ENCODE measurements at regions not wholly inside any gene's neighbourhood (a gene's known extent, or its start where the extent isn't known, plus 50 kb on each side); places are given as distances from the start of the nearest gene placed in this dataset.

- Histone ChIP-seq H3K27ac (ENCODE audit: insufficient read depth in 1 of 2, low read depth in 1 of 2, low read length in 2 of 2, poor library complexity in 1 of 2, severe bottlenecking in 2 of 2) (no peak overlapping the region), H3K36me3 (ENCODE audit: control insufficient read depth in 4 of 4, insufficient read depth in 4 of 4, low read length in 3 of 4) (no peaks in the 10 kb centered on the region), H3K4me1 (ENCODE audit: control extremely low read depth in 1 of 4, control insufficient read depth in 4 of 4, insufficient read depth in 4 of 4, low read length in 3 of 4) (no peaks in the 10 kb centered on the region), H3K27me3 (replicated peaks in 2 of 5; ENCODE audit: control insufficient read depth in 4 of 5, insufficient read depth in 5 of 5, low read length in 4 of 5) (no peaks in the 10 kb centered on the region), H3K9me3 (ENCODE audit: control extremely low read depth in 1 of 5, control insufficient read depth in 4 of 5, insufficient read depth in 2 of 5, low read depth in 1 of 5, low read length in 4 of 5) (no peaks in the 10 kb centered on the region), H3K4me3 (ENCODE audit: control insufficient read depth in 1 of 7, extremely low read depth in 1 of 7, insufficient read depth in 4 of 7, low read depth in 2 of 7, low read length in 6 of 7) (no peak overlapping the region)
- ChIA-PET POLR2A (no interaction called here), CTCF (interaction anchor here (2.1 kb wide), 1 partner anchor 30 kb away, joined by 6 read pairs; no protein-coding TSS in a partner anchor)
- DNase-seq: no peak
- WGBS (ENCODE audit: insufficient coverage): 100% methylated on average over 2 of the region's 3 CpGs
Measured at GRCh38 chr14:65193916-65194590, 91.7 kb upstream of the MAX start.

GRCh38 chr14:65195042-65195719, 92.9 kb upstream of the MAX start:
- no peaks in the 10 kb centered on the region for H3K27me3 ChIP-seq (replicated peaks in 2 of 5; ENCODE audit: control insufficient read depth in 4 of 5, insufficient read depth in 5 of 5, low read length in 4 of 5)
- POLR2A ChIA-PET: no interaction called here
- H3K36me3 ChIP-seq (ENCODE audit: control insufficient read depth in 4 of 4, insufficient read depth in 4 of 4, low read length in 3 of 4): no peaks in the 10 kb centered on the region
- DNase-seq: no peak
- WGBS (ENCODE audit: insufficient coverage): 94% methylated on average over 6 of the region's 9 CpGs
- CTCF ChIA-PET: interaction anchor here (2.1 kb wide), 1 partner anchor 31 kb away, joined by 6 read pairs; no protein-coding TSS in a partner anchor
- no peak overlapping the region for H3K27ac ChIP-seq (ENCODE audit: insufficient read depth in 1 of 2, low read depth in 1 of 2, low read length in 2 of 2, poor library complexity in 1 of 2, severe bottlenecking in 2 of 2)
- no peaks in the 10 kb centered on the region for H3K9me3 ChIP-seq (ENCODE audit: control extremely low read depth in 1 of 5, control insufficient read depth in 4 of 5, insufficient read depth in 2 of 5, low read depth in 1 of 5, low read length in 4 of 5)
- no peak overlapping the region for H3K4me3 ChIP-seq (ENCODE audit: control insufficient read depth in 1 of 7, extremely low read depth in 1 of 7, insufficient read depth in 4 of 7, low read depth in 2 of 7, low read length in 6 of 7)
- H3K4me1 ChIP-seq (ENCODE audit: control extremely low read depth in 1 of 4, control insufficient read depth in 4 of 4, insufficient read depth in 4 of 4, low read length in 3 of 4): no peaks in the 10 kb centered on the region

DNA sequence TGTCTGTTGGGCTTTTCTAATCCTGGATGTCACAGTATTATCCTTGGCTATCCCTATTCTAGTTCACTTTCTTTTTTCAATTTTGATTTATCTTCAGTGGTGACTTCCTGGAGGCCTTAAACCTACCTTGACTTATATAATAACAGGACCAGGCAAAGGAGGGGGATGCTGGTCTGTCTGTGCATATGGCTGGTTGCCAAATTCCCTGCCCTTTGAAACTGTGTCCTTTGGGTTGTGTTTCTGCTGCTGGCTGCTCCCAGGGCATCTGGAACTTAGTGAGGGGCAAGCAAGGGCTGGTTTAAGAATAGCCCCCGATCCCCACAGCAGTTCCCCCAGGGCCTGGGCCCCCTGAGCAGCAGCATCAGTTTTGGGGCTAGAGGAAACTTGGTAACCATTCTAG, 96.0 kb upstream of the MAX start:
- no peak overlapping the region for H3K4me3 ChIP-seq (ENCODE audit: control insufficient read depth in 1 of 7, extremely low read depth in 1 of 7, insufficient read depth in 4 of 7, low read depth in 2 of 7, low read length in 6 of 7)
- ChIA-PET POLR2A (no interaction called here), CTCF (no interaction called here)
- H3K9me3 ChIP-seq (ENCODE audit: control extremely low read depth in 1 of 5, control insufficient read depth in 4 of 5, insufficient read depth in 2 of 5, low read depth in 1 of 5, low read length in 4 of 5): no peaks in the 10 kb centered on the region
- H3K36me3 ChIP-seq (ENCODE audit: control insufficient read depth in 4 of 4, insufficient read depth in 4 of 4, low read length in 3 of 4): no peaks in the 10 kb centered on the region
- no peaks in the 10 kb centered on the region for H3K4me1 ChIP-seq (ENCODE audit: control extremely low read depth in 1 of 4, control insufficient read depth in 4 of 4, insufficient read depth in 4 of 4, low read length in 3 of 4)
- H3K27ac ChIP-seq (ENCODE audit: insufficient read depth in 1 of 2, low read depth in 1 of 2, low read length in 2 of 2, poor library complexity in 1 of 2, severe bottlenecking in 2 of 2): no peak overlapping the region
- no peaks in the 10 kb centered on the region for H3K27me3 ChIP-seq (replicated peaks in 2 of 5; ENCODE audit: control insufficient read depth in 4 of 5, insufficient read depth in 5 of 5, low read length in 4 of 5)
- no peak for DNase-seq
- 90% methylated on average over 1 of the region's 1 CpG for WGBS (ENCODE audit: insufficient coverage)

DNA sequence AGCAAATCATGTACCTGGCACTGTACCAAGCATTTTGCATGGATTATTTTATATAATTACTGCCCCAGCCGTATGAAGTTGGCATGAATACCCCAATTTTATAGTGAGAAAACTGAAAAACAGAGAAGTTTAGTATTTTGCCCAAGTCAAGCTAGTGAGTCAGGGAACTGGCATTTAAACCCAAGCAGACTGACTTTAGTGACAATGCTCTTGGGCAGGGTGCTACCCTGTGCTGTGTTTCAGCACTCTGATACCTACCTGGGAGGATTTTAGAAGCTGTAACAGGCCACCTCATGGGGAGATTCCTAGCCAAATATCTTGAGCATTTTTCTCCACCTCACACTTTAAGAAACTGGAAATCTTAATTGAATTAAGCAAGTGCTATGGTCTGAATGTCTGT, 98.1 kb upstream of the MAX start:
- H3K27me3 ChIP-seq (replicated peaks in 2 of 5; ENCODE audit: control insufficient read depth in 4 of 5, insufficient read depth in 5 of 5, low read length in 4 of 5): no peaks in the 10 kb centered on the region
- no peak overlapping the region for H3K4me3 ChIP-seq (ENCODE audit: control insufficient read depth in 1 of 7, extremely low read depth in 1 of 7, insufficient read depth in 4 of 7, low read depth in 2 of 7, low read length in 6 of 7)
- DNase-seq: no peak
- H3K4me1 ChIP-seq (ENCODE audit: control extremely low read depth in 1 of 4, control insufficient read depth in 4 of 4, insufficient read depth in 4 of 4, low read length in 3 of 4): peaks cover 0 to 8% (median under 1%) of the 10 kb centered on the region in 4 experiments
- ChIA-PET POLR2A (no interaction called here), CTCF (interaction anchor here (1.4 kb wide), 1 partner anchor 30 kb away, joined by 3 read pairs; no protein-coding TSS in a partner anchor)
- no peak overlapping the region for H3K27ac ChIP-seq (ENCODE audit: insufficient read depth in 1 of 2, low read depth in 1 of 2, low read length in 2 of 2, poor library complexity in 1 of 2, severe bottlenecking in 2 of 2)
- H3K36me3 ChIP-seq (ENCODE audit: control insufficient read depth in 4 of 4, insufficient read depth in 4 of 4, low read length in 3 of 4): no peaks in the 10 kb centered on the region
- WGBS (ENCODE audit: insufficient coverage): 86% methylated on average over 1 of the region's 1 CpG
- H3K9me3 ChIP-seq (ENCODE audit: control extremely low read depth in 1 of 5, control insufficient read depth in 4 of 5, insufficient read depth in 2 of 5, low read depth in 1 of 5, low read length in 4 of 5): no peaks in the 10 kb centered on the region

DNA sequence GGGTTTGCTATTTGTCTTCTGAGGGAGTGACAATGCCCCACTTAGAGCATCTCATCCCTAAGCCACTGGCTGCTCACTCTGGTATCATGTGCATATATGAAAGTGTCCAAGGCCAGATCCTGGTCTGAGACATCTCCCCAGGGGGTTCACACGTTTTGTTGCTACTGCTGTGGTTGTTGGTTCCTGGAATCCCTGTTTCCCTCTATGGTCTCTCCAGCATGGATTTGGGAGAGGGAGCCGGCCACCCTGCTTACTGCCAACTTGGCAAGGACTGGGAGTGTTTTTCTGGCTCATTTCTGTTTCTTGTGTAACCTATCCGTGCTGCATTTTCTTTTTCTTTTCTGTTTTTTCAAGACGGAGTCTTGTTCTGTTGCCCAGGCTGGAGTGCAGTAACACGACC, 101.3 kb upstream of the MAX start:
- Histone ChIP-seq H3K9me3 (ENCODE audit: control extremely low read depth in 1 of 5, control insufficient read depth in 4 of 5, insufficient read depth in 2 of 5, low read depth in 1 of 5, low read length in 4 of 5) (no peaks in the 10 kb centered on the region), H3K27me3 (replicated peaks in 2 of 5; ENCODE audit: control insufficient read depth in 4 of 5, insufficient read depth in 5 of 5, low read length in 4 of 5) (no peaks in the 10 kb centered on the region), H3K36me3 (ENCODE audit: control insufficient read depth in 4 of 4, insufficient read depth in 4 of 4, low read length in 3 of 4) (no peaks in the 10 kb centered on the region), H3K27ac (ENCODE audit: insufficient read depth in 1 of 2, low read depth in 1 of 2, low read length in 2 of 2, poor library complexity in 1 of 2, severe bottlenecking in 2 of 2) (no peak overlapping the region), H3K4me1 (ENCODE audit: control extremely low read depth in 1 of 4, control insufficient read depth in 4 of 4, insufficient read depth in 4 of 4, low read length in 3 of 4) (peaks cover 7 to 36% (median 18%) of the 10 kb centered on the region in 4 experiments), H3K4me3 (ENCODE audit: control insufficient read depth in 1 of 7, extremely low read depth in 1 of 7, insufficient read depth in 4 of 7, low read depth in 2 of 7, low read length in 6 of 7) (no peak overlapping the region)
- ChIA-PET CTCF (no interaction called here), POLR2A (interaction anchor here (0.6 kb wide), 1 partner anchor 83 kb away, joined by 3 read pairs; no protein-coding TSS in a partner anchor)
- 96% methylated on average over 5 of the region's 5 CpGs for WGBS (ENCODE audit: insufficient coverage)
- no peak for DNase-seq

DNA sequence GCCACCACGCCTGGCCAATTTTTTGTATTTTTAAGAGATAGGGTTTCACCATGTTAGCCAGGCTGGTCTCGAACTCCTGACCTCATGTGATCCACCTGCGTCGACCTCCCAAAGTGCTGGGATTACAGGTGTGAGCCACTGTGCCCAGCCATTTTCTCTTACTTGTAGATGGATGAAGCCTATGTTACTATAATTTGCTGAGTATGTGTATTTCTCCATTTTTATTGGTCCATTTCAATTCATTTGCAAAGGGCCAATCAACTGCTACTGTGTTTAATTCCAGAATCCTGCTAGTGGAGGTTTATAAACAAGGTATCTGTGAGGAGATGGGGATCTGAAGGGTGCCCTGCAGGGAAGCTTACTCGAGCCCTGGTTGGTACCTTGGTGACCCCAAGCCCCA, 101.7 kb upstream of the MAX start:
- Histone ChIP-seq H3K27me3 (replicated peaks in 2 of 5; ENCODE audit: control insufficient read depth in 4 of 5, insufficient read depth in 5 of 5, low read length in 4 of 5) (no peaks in the 10 kb centered on the region), H3K4me1 (ENCODE audit: control extremely low read depth in 1 of 4, control insufficient read depth in 4 of 4, insufficient read depth in 4 of 4, low read length in 3 of 4) (peaks cover 7 to 41% (median 18%) of the 10 kb centered on the region in 4 experiments), H3K9me3 (ENCODE audit: control extremely low read depth in 1 of 5, control insufficient read depth in 4 of 5, insufficient read depth in 2 of 5, low read depth in 1 of 5, low read length in 4 of 5) (no peaks in the 10 kb centered on the region), H3K4me3 (ENCODE audit: control insufficient read depth in 1 of 7, extremely low read depth in 1 of 7, insufficient read depth in 4 of 7, low read depth in 2 of 7, low read length in 6 of 7) (no peak overlapping the region), H3K36me3 (ENCODE audit: control insufficient read depth in 4 of 4, insufficient read depth in 4 of 4, low read length in 3 of 4) (no peaks in the 10 kb centered on the region), H3K27ac (ENCODE audit: insufficient read depth in 1 of 2, low read depth in 1 of 2, low read length in 2 of 2, poor library complexity in 1 of 2, severe bottlenecking in 2 of 2) (no peak overlapping the region)
- ChIA-PET POLR2A (no interaction called here), CTCF (no interaction called here)
- DNase-seq: no peak
- WGBS (ENCODE audit: insufficient coverage): 90% methylated on average over 3 of the region's 5 CpGs

GRCh38 chr14:65206078-65206447, 103.7 kb upstream of the MAX start:
- Histone ChIP-seq H3K27me3 (replicated peaks in 2 of 5; ENCODE audit: control insufficient read depth in 4 of 5, insufficient read depth in 5 of 5, low read length in 4 of 5) (no peaks in the 10 kb centered on the region), H3K9me3 (ENCODE audit: control extremely low read depth in 1 of 5, control insufficient read depth in 4 of 5, insufficient read depth in 2 of 5, low read depth in 1 of 5, low read length in 4 of 5) (no peaks in the 10 kb centered on the region), H3K4me1 (ENCODE audit: control extremely low read depth in 1 of 4, control insufficient read depth in 4 of 4, insufficient read depth in 4 of 4, low read length in 3 of 4) (peaks cover 13 to 61% (median 33%) of the 10 kb centered on the region in 4 experiments), H3K4me3 (ENCODE audit: control insufficient read depth in 1 of 7, extremely low read depth in 1 of 7, insufficient read depth in 4 of 7, low read depth in 2 of 7, low read length in 6 of 7) (no peak overlapping the region), H3K36me3 (ENCODE audit: control insufficient read depth in 4 of 4, insufficient read depth in 4 of 4, low read length in 3 of 4) (no peaks in the 10 kb centered on the region), H3K27ac (ENCODE audit: insufficient read depth in 1 of 2, low read depth in 1 of 2, low read length in 2 of 2, poor library complexity in 1 of 2, severe bottlenecking in 2 of 2) (no peak overlapping the region)
- DNase-seq: no peak
- ChIA-PET CTCF (interaction anchor here (1.0 to 1.7 kb wide), 3 partner anchors 20 to 37 kb away, joined by 3 to 5 read pairs (median 3); no protein-coding TSS in a partner anchor), POLR2A (no interaction called here)
- 100% methylated on average over 1 of the region's 7 CpGs for WGBS (ENCODE audit: insufficient coverage)
